Inflammatory macrophage (primary cell): ENCODE measurements at regions not wholly inside any gene's neighbourhood (a gene's known extent, or its start where the extent isn't known, plus 50 kb on each side); places are given as distances from the start of the nearest gene placed in this dataset.
A peak's percentile ranks its signal among the peaks of the same experiment; 100 is the strongest.
"Not testable (repeated sequence)": the region's sequence is repeated elsewhere in the genome, so short reads cannot be mapped to it uniquely, and the experiment has no call there.

Experiments used
- DNase-seq, 2 donors: peaks; one replicate each; pipeline ENCODE4 v3.0.0-alpha.2; 2020 to 2022

DNA sequence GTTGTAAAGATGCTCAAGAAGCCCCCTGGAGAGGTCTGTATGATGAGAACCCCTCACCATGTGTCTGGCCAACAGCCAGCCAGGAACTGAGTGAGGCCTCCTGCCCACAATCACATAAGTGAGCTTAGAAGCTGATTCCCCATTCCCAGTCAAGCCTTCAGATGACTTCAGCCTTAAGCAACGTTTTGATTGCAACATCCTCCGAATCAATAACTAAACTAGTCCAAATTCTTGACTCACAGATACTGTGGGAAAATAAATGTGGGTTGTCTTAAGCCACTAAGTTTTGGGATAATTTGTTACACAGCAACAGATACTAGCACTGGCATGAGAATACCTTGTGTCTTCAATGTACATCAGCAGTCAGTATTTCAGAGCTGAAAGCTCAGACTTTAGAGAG, 54.5 kb upstream of the HS3ST4 start:
- no peak for DNase-seq

DNA sequence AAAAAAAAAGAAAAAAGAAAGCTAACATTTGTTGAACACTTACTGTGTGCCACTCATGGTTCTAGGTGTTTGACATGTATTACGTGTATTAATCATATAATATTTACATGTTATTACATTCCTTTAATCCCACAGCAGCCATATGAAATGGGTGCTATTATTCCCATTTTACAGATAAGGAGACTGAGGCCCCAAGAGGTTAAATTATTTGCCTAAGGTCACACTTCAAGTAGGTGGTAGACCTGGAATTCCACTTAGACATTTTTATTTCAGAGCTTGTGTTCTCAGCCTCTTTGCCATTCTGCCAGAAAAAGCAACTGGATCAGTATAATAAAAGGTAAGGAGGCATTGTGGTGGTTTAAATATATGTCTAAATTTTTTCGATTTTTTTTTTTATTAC, 55.1 kb upstream of the HS3ST4 start:
- DNase-seq = no peak

DNA sequence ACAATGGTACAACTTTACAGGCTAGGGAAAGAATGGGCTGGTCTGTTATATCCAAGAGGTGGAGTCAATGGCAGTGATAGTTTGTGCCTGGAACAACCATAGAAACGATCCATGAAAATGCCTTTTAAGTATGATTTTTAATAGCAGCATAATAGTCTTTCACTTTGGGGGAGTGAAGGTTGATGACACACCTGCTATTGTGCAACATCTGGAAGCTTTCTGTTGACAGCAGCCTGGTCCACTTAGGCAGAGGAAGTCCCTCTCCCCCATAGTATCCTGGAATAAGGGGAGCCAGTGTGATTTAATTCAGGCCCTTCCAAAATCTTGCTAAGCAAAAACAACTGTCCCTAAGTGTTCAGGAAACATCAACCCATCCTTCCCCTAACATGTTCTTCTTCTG, 56.3 kb upstream of the HS3ST4 start:
- no peak for DNase-seq

- peak in 1 of 2 donors; percentile 1 for DNase-seq
These were observed 58.2 kb upstream of the HS3ST4 start for GRCh38 chr16:25633549-25633948.

DNA sequence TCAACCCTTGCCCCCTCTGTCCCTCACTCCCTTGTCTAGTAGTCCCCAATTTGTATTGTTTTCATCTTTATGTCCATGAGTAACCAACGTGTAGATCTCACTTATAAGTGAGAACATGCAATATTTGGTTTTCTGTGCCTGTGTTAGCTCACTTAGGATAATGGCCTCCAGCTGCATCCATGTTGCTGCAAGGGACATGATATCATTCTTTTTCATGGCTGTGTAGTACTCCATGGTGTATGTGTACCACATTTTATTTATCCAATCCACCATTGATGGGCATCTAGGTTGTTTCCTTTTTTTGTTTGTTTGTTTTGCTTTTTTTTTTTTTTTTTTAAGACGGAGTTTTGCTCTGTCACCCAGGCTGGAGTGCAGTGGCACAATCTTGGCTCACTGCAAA, 63.0 kb upstream of the HS3ST4 start:
- DNase-seq = no peak

DNA sequence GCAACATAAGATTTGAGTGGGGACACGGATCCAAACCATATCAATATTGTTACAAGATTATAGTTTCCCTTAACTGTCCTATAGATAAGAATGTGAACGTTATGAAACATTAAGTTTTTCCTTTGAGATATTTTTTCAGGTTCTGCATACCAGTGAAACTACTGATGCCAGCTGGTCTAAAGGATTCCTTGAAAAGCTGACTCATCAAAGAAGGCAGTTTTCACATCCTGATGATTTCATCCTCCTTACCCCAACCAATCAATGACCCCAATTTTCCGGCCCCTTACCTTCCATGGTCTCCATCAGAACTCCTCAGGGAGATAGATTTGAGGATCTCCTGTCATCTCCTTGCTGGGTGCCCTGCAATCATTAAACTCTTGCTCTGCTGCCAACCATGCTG, 64.1 kb upstream of the HS3ST4 start:
- no peak for DNase-seq

DNA sequence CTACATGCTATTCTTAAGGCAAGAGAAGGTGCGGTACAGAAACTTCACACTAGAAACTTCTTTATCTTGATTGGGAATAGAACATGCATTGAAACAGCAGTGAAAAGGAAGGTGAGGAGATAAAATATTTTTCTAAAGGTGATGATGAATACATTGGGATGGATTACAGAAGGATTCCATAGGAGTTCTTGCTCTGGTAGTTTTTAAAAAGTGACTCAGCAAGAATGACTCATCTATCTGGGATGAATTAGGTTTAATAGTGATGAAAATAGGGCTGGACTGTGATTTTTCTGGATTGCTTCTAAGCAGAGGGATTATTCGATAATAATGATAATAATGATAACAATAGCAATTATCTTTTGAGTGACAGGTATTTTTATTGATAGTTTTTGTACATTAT, 65.6 kb upstream of the HS3ST4 start:
- DNase-seq = no peak

DNA sequence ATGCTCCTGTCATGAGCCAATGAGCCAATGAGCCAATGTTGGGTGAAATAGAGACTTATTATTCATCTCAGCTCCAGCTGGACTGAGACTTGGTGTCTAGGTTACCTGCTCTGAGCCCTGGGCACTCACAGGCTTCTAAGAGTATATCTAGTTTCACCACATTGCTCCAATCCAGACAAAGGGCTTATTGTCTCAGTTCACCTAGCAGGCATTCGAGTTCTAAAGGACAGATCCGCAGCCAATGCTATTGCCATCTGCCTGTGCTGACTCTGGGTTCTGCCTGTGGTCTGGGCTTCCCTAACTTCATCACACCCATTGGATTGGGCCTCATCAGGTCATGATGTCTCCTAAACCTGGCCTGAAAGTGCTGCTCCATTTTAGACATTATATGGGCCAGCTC, 66.1 kb upstream of the HS3ST4 start:
- no peak for DNase-seq

GRCh38 chr16:25614716-25615265, 77.0 kb upstream of the HS3ST4 start:
- DNase-seq = no peak

GRCh38 chr16:25613931-25614330, 77.8 kb upstream of the HS3ST4 start:
- no peak for DNase-seq

GRCh38 chr16:25608002-25608401, 83.8 kb upstream of the HS3ST4 start:
- no peak for DNase-seq

GRCh38 chr16:25606069-25606468, 85.7 kb upstream of the HS3ST4 start:
- DNase-seq = no peak

DNA sequence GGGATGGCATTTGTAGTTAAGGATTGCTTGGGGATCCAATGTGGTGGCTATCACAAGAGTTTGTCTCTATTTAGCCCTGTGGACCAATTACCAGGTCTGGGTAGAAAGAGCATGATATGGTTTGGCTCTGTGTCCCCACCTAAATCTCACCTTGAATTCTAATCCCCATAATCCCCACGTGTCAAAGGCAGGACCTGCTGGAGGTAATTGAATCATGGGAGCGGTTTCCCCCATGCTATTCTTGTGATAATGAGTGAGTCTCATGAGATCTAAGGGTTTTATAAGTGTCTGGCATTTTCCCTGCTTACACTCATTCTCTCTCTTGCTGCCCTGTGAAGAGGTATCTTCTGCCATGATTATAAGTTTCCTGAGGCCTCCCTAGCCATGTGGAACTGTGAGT, 86.4 kb upstream of the HS3ST4 start:
- no peak for DNase-seq

- not testable (repeated sequence) for DNase-seq
These were observed 90.5 kb upstream of the HS3ST4 start for GRCh38 chr16:25601306-25601705.

DNA sequence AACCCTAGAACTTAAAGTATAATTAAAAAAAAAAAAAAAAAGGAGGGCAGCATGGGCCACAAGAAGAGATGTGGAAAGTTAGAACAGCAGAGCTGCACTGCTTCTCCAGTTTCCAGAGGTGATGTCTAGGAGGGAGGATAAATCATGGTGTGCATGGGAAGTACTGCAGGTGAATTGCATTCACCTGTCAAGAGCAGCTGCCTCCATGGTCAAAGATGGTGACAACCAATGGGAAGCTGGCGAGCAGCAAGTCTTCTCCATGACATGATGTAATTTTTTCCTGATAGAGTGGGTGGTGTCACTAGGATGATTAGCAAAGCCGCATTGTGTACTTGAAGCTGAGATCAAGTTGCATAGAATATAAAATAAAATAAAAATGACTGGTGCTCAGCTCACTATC, 95.6 kb upstream of the HS3ST4 start:
- DNase-seq = no peak

- no peak for DNase-seq
These were observed 98.5 kb upstream of the HS3ST4 start for GRCh38 chr16:25593260-25593659.

DNA sequence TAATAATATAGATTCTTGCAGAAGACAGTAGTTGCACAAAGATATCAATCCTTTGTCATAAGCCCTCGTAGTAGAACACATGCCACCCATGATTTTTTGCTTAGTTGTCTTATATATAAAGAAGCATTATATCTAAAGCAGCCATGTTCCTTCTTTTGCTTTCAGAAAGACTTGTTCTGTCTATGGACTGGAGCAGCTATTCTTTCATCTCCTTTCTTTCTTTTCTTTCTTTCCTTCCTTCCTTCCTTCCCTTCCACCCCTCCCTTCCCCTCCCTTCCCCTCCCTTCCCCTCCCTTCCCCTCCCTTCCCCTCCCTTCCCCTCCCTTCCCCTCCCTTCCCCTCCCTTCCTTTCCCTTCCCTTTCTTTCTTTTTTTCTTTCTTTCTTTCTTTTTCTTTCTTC, 104.0 kb upstream of the HS3ST4 start:
- DNase-seq = no peak

GRCh38 chr16:25586826-25587225, 104.9 kb upstream of the HS3ST4 start:
- no peak for DNase-seq

DNA sequence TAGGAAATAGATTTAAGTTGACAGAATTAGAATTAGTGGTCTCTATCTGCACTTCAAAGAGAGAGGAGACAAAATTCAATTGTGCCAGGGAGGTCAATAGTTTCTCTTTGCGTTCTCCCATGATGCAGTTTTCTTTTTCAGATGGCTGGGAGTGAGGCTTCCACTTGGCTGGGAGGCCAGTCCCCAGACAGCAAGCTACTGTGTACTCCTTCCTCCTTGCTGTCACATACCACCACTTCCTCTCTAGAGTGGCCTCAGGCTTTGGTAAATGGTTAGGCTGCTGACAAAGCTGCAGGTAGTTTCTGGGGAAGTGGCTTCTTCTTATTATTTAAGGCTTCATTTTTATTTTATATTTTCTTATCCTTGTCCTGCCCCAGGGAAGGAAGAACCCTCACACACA, 106.2 kb upstream of the HS3ST4 start:
- no peak for DNase-seq

DNA sequence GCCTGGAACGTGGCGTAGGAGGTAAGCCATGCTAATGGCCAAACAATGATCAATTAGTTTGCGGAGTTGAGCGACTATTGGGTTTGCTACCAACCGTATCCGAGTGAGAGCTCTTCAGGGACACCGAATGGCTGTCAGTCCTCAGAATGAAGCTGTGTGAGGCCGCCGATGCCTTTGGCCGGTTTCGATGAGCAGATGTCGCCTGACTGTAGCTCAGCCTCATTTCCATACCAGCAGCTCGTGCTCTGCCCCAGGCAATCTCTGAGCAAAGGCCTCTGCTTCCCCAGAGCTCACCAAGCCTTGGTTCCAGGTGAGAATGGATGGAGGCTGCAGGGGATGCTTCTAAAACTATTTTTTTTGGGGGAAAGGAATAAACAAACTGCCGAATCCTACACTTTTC, 111.7 kb upstream of the HS3ST4 start:
- DNase-seq = no peak

- no peak for DNase-seq
These were observed 116.4 kb upstream of the HS3ST4 start for GRCh38 chr16:25575363-25575762.

DNA sequence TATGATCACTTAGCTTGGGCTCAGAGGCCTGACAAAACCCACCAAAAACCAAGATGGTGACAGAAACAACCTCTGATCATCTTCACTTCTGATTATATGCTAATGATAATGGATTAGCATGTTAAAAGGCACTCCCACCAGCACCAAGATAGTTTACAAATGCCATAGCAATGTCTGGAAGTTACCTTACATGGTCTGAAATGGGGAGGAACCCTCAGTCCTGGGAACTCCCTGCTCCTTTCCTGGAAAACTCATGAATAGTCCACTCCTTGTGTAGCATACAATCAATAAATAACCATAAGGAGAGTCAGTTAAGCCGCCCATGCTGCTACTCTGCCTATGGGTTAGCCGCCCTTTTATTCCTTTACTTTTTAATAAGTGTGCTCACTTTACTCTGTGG, 120.0 kb upstream of the HS3ST4 start:
- no peak for DNase-seq

GRCh38 chr16:25570131-25570530, 121.6 kb upstream of the HS3ST4 start:
- no peak for DNase-seq

DNA sequence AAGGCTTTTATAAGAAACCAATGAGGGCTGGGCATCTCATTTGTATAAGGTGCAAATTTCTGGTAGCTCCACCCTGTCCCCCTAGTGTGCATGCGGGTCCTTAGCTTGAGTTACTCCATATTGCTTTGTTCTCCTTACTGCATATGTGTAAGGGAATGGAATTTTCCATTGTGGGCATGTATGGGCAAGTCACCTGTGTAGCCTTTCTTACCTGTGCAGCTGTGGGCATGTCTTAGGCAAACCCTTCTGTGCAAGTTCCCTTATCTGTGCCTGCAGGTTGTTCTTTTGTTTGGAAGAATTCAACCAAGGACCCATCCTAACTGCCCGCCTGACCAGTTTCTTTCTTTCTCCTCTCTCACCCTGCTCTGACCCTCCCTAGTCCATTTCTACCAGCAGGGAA, 122.8 kb upstream of the HS3ST4 start:
- no peak for DNase-seq

DNA sequence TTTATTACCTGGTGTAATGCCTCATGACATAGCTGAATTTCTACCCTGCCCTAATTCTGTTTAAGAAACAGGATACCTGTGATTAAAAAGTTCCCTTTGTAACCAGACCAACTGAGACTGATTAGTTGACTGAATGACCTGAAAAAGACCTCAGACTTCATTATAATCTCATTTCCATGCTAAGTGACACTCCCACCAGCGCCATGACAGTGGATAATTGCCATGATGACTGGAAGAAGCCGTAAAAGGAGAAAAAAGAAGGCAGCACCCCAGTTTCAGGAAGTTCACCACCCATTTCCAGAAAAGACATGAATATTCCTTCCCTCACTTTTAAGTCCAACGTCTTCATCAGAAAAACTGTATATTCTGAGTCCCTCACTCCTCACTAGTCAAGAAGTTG, 125.6 kb upstream of the HS3ST4 start:
- DNase-seq = no peak

- no peak for DNase-seq
These were observed 128.1 kb upstream of the HS3ST4 start for GRCh38 chr16:25563700-25564099.
